ENCODE measurements at regions not wholly inside any gene's neighbourhood (a gene's known extent, or its start where the extent isn't known, plus 50 kb on each side); places are given as distances from the start of the nearest gene placed in this dataset.

- no peak overlapping the region for H3K4me3 ChIP-seq
- TF ChIP-seq CBFB (IDR thresholded peaks at IDR 0.05; ENCODE audit: low read depth) (no peak), KAT2A (conservative IDR thresholded peaks at IDR 0.05; ENCODE audit: control insufficient read depth, low read depth, low read length) (no peak), NFXL1 (IDR thresholded peaks at IDR 0.05; ENCODE audit: borderline replicate concordance) (no peak), CREB1 (IDR thresholded peaks at IDR 0.05; ENCODE audit: low read depth) (no peak), ZSCAN29 (IDR thresholded peaks at IDR 0.05) (no peak), SUZ12 (IDR thresholded peaks at IDR 0.05; ENCODE audit: unreplicated experiment) (no peak), SRF (IDR thresholded peaks at IDR 0.05; ENCODE audit: low read depth in 2 of 2, low read length in 2 of 2) (no peak), RAD51 (IDR thresholded peaks at IDR 0.05) (no peak), STAT1 (conservative IDR thresholded peaks at IDR 0.05) (no peak), RELB (IDR thresholded peaks at IDR 0.05; ENCODE audit: low read depth) (no peak), SP1 (IDR thresholded peaks at IDR 0.05; ENCODE audit: low read depth, low read length) (no peak), TAF1 (IDR thresholded peaks at IDR 0.05; ENCODE audit: borderline replicate concordance, low read depth, low read length) (no peak), NRF1 (conservative IDR thresholded peaks at IDR 0.05; ENCODE audit: low read depth, low read length) (no peak), ZBTB4 (CRISPR knock-in tag; IDR thresholded peaks at IDR 0.05) (no peak)
- no peaks in the 10 kb centered on the region for H3K9me3 ChIP-seq (replicated peaks; ENCODE audit: control insufficient read depth, insufficient read depth, low read length)
- in situ Hi-C loops (cut with MboI) (no loop called here), intact Hi-C loops (cut with micrococcal nuclease; ENCODE audit: unreplicated experiment) (no loop called here)
- ChIA-PET SMC1A (ENCODE audit: uncharacterized antibody, unreplicated experiment) (no interaction called here), RAD21 (ENCODE audit: unreplicated experiment) (no interaction called here), CTCF (no interaction called here), POLR2A (no interaction called here)
- H3K36me3 ChIP-seq (ENCODE audit: control insufficient read depth in 2 of 2, insufficient read depth in 2 of 2, low read length in 1 of 2), result no peaks in the 10 kb centered on the region
- H4K20me1 ChIP-seq (ENCODE audit: control insufficient read depth, insufficient read depth), result no peaks in the 10 kb centered on the region
- DNase-seq (ENCODE audit: low read depth, low spot score), result no peak
- BruUV-seq (replicated peaks), result no TSS peak
- no peak overlapping the region for H3K9ac ChIP-seq (ENCODE audit: control insufficient read depth, insufficient read depth, low read length)
- H3K4me1 ChIP-seq (ENCODE audit: control insufficient read depth, insufficient read depth, low read length), result no peaks in the 10 kb centered on the region
- H2AFZ ChIP-seq (ENCODE audit: control insufficient read depth, low read depth, low read length), result no peak overlapping the region
- H3K4me2 ChIP-seq (ENCODE audit: control insufficient read depth, insufficient read depth), result no peak overlapping the region
- FAIRE-seq, result no peak
- no peak for ATAC-seq
- no peak overlapping the region for H3K27ac ChIP-seq (ENCODE audit: control insufficient read depth, insufficient read depth)
- no peaks in the 10 kb centered on the region for H3K79me2 ChIP-seq (ENCODE audit: control insufficient read depth, insufficient read depth, low read length)
- no peaks in the 10 kb centered on the region for H3K27me3 ChIP-seq (replicated peaks in 1 of 2; ENCODE audit: control insufficient read depth in 2 of 2, insufficient read depth in 2 of 2, low read length in 1 of 2)
- WGBS (ENCODE audit: insufficient coverage, insufficient replicate concordance, low lambda C conversion rate, missing lambda C conversion rate), result 2% methylated on average over 3 of the region's 3 CpGs
These were observed 212.5 kb downstream of the TBX5 start for GRCh38 chr12:114193474-114193873.

Measured in GM12878 (cell line).